Ascending aorta (tissue), 2 donors: ENCODE measurements at regions not wholly inside any gene's neighbourhood (a gene's known extent, or its start where the extent isn't known, plus 50 kb on each side); places are given as distances from the start of the nearest gene placed in this dataset.

Experiments
- DNase-seq, 2 donors: peaks; one replicate each; pipeline ENCODE4 v3.0.0-alpha.2; 2019; ENCODE audit warnings: low spot score in 2 of 2
- H3K27ac ChIP-seq, 2 donors: fragments of 200-600 bp; sonication (generic); one replicate each; pipeline ENCODE4 v1.5.1; 2016 to 2017; ENCODE audit warnings: mild to moderate bottlenecking in 1 of 2
- H3K27me3 ChIP-seq: fragments of 200-600 bp; sonication (generic); one replicate; pipeline ENCODE4 v1.5.1; 2017
- H3K36me3 ChIP-seq, 2 donors: fragments of 200-600 bp; sonication (generic); one replicate each; pipeline ENCODE4 v1.5.1; 2016
- H3K4me1 ChIP-seq, 2 donors: fragments of 200-600 bp; sonication (generic); one replicate each; pipeline ENCODE4 v1.5.1; 2016 to 2017; ENCODE audit warnings: mild to moderate bottlenecking in 1 of 2
- H3K4me3 ChIP-seq, 2 donors: fragments of 200-600 bp; sonication (generic); one replicate each; pipeline ENCODE4 v1.5.1; 2016 to 2017; ENCODE audit warnings: mild to moderate bottlenecking in 1 of 2
- H3K9me3 ChIP-seq, 2 donors: fragments of 200-600 bp; sonication (generic); one replicate each; pipeline ENCODE4 v1.5.1; 2016
- intact Hi-C: fragments of 100-400 bp; cut with DNase I; formaldehyde crosslinking; loops from one replicate; pipeline ENCODE4 v1.15.1; 2023
- TF ChIP-seq, protein P1 (sequence below), 3 experiments: fragments of 200-600 bp in 2 of 3; fragments of 450-650 bp in 1 of 3; sonication (generic) in 2 of 3; IDR thresholded peaks; one replicate each; pipeline ENCODE4 v1.5.1; 2016 to 2019; ENCODE audit warnings: antibody characterized with exemption in 3 of 3, mild to moderate bottlenecking in 1 of 3, moderate library complexity in 1 of 3

DNA sequence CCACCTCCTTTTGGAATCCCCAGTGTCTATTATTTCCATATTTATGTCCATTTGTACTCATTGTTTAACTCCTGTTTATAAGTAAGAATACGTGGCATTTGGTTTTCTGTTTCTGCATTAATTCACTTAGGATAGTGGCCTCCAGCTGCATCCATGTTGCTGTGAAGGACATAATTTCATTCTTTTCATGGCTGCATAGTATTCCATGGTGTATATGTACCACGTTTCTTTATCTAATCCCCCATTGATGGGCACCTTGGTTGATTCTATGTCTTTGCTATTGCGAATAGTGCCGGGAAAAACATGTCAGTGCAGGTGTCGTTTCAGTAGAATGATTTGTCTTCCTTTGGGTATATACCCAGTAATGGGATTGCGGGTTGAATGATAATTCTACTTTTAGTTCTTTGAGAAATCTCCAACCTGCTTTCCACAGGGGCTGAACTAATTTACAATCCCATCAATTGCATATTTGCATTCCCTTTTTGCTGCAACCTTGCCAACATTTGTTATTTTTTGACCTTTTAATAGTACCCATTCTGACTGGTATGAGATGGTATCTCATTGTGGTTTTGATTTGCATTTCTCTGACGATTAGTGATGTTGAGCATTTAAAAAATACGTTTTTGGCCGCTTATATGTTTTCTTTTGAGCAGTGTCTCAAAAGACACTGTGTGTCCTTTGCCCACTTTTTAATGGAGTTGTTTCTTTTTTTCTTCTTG is 373.2 kb upstream of the TNRC6C start:
- Histone ChIP-seq H3K4me1 (peaks cover 0 to 2% of the 10 kb centered on the region in 2 donors), H3K9me3 (no peaks in the 10 kb centered on the region), H3K27ac (no peak overlapping the region), H3K4me3 (no peak overlapping the region), H3K27me3 (no peaks in the 10 kb centered on the region), H3K36me3 (no peaks in the 10 kb centered on the region)
- no peak for DNase-seq
- TF ChIP-seq, protein P1, sequence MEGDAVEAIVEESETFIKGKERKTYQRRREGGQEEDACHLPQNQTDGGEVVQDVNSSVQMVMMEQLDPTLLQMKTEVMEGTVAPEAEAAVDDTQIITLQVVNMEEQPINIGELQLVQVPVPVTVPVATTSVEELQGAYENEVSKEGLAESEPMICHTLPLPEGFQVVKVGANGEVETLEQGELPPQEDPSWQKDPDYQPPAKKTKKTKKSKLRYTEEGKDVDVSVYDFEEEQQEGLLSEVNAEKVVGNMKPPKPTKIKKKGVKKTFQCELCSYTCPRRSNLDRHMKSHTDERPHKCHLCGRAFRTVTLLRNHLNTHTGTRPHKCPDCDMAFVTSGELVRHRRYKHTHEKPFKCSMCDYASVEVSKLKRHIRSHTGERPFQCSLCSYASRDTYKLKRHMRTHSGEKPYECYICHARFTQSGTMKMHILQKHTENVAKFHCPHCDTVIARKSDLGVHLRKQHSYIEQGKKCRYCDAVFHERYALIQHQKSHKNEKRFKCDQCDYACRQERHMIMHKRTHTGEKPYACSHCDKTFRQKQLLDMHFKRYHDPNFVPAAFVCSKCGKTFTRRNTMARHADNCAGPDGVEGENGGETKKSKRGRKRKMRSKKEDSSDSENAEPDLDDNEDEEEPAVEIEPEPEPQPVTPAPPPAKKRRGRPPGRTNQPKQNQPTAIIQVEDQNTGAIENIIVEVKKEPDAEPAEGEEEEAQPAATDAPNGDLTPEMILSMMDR (IDR thresholded peaks at IDR 0.05): no peak
- intact Hi-C loops: no loop called here

GRCh38 chr17:77590951-77591735 is 367.4 kb upstream of the TNRC6C start:
- H3K36me3 ChIP-seq: no peaks in the 10 kb centered on the region
- H3K27ac ChIP-seq: no peak overlapping the region
- no peaks in the 10 kb centered on the region for H3K27me3 ChIP-seq
- H3K9me3 ChIP-seq: no peaks in the 10 kb centered on the region
- H3K4me3 ChIP-seq: no peak overlapping the region
- no peaks in the 10 kb centered on the region for H3K4me1 ChIP-seq
- no peak for DNase-seq
- intact Hi-C loops: no loop called here
- TF ChIP-seq, protein P1 (IDR thresholded peaks at IDR 0.05): no peak

DNA sequence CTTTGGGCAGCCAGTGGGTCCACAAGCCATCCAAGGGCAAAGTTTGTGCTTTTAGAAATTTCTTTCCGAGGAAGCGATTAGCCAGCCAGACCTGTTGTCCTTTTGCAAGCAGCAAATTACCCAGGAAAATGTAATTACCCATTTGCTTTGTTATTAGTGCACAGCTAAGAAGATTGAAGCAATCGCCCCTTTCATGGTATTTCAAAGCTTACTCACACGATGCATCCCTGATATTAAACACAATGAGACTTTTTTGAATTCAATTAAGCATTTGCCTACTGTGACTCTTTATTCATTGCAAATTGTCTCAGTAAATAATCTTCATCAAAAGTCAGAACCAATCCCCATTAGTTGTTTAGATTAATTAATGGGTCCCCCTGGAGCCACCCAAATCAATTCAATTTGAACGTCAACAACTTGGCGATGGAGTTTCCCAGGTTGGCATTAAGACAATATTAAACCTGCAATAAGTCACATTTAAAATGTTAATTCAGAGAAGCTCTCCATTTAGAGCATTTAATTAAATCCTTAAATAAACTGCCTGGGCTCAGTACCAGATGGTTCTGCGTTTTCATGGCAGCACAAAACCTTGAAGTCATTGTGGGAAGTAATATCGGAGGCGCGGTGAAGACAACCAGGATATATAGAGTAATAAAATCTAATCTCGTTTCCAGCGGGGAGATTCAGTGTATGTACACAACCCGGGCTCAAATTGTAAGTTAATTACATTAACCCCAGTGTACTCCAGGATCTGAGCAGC is 366.2 kb upstream of the TNRC6C start:
- Histone ChIP-seq H3K36me3 (no peaks in the 10 kb centered on the region), H3K4me1 (no peaks in the 10 kb centered on the region), H3K4me3 (no peak overlapping the region), H3K27ac (no peak overlapping the region), H3K9me3 (no peaks in the 10 kb centered on the region), H3K27me3 (no peaks in the 10 kb centered on the region)
- no peak for DNase-seq
- intact Hi-C loops: no loop called here
- TF ChIP-seq, protein P1 (IDR thresholded peaks at IDR 0.05): no peak

GRCh38 chr17:77593081-77593480 is 365.4 kb upstream of the TNRC6C start:
- TF ChIP-seq, protein P1 (IDR thresholded peaks at IDR 0.05): no peak
- Histone ChIP-seq H3K4me3 (no peak overlapping the region), H3K27ac (no peak overlapping the region), H3K27me3 (no peaks in the 10 kb centered on the region), H3K4me1 (no peaks in the 10 kb centered on the region), H3K9me3 (no peaks in the 10 kb centered on the region), H3K36me3 (no peaks in the 10 kb centered on the region)
- no peak for DNase-seq
- intact Hi-C loops: no loop called here

GRCh38 chr17:77594416-77595209 is 363.9 kb upstream of the TNRC6C start:
- Histone ChIP-seq H3K27ac (no peak overlapping the region), H3K27me3 (no peaks in the 10 kb centered on the region), H3K4me1 (no peaks in the 10 kb centered on the region), H3K36me3 (no peaks in the 10 kb centered on the region), H3K9me3 (no peaks in the 10 kb centered on the region), H3K4me3 (no peak overlapping the region)
- intact Hi-C loops: no loop called here
- DNase-seq: no peak
- TF ChIP-seq, protein P1 (IDR thresholded peaks at IDR 0.05): no peak
